SK-N-SH (cell line): ENCODE measurements at regions not wholly inside any gene's neighbourhood (a gene's known extent, or its start where the extent isn't known, plus 50 kb on each side); places are given as distances from the start of the nearest gene placed in this dataset.
A peak's percentile ranks its signal among the peaks of the same experiment; 100 is the strongest.

Experiments
- CTCF ChIA-PET: fragments of 300-600, 350-600 bp; formaldehyde crosslinking; extraction: SDS; loops from one replicate; lab custom pipeline; 2021; lab: Yijun Ruan, JAX
- POLR2A ChIA-PET: fragments of 350-600 bp; sonication (Branson Sonifier 250); formaldehyde crosslinking; extraction: SDS; loops from one replicate; lab custom pipeline; 2020; ENCODE audit warnings: antibody characterized with exemption, inconsistent platforms; lab: Yijun Ruan, JAX
- DNase-seq: peaks from one replicate; pipeline ENCODE4 v3.0.0; 2012
- H2AFZ ChIP-seq: fragments of 200-600 bp; sonication (generic); 2 replicates; pipeline ENCODE4 v1.8.1; 2016; ENCODE audit warnings: antibody characterized with exemption, mild to moderate bottlenecking, low read depth
- H3F3A ChIP-seq: fragments of 200-600 bp; sonication (generic); replicated peaks from 2 replicates; pipeline ENCODE3; 2016; ENCODE audit warnings: antibody characterized with exemption, mild to moderate bottlenecking; ENCODE audit not compliant: insufficient read depth
- H3K27ac ChIP-seq, 2 experiments: fragments of 200-500 bp in 1 of 2; fragments of 200-600 bp in 1 of 2; sonication (Bioruptor generic) in 1 of 2; sonication (generic), shearing (Covaris generic) in 1 of 2; 2 replicates each; pipeline versions ENCODE4 v1.5.1 to v1.6.1; 2014 to 2016; ENCODE audit warnings: low read depth in 2 of 2, inconsistent platforms in 1 of 2, low read length in 1 of 2, mild to moderate bottlenecking in 1 of 2, mixed read lengths in 1 of 2
- H3K27me3 ChIP-seq: fragments of 200-600 bp; sonication (generic), shearing (Covaris generic); 2 replicates; pipeline ENCODE4 v1.6.1; 2016; ENCODE audit warnings: mixed run types; ENCODE audit not compliant: insufficient read depth
- H3K36me3 ChIP-seq, 2 experiments: fragments of 200-500 bp in 1 of 2; fragments of 200-600 bp in 1 of 2; sonication (Bioruptor generic) in 1 of 2; sonication (generic) in 1 of 2; replicated peaks in 1 of 2; 2 replicates each; pipeline versions ENCODE3 to v1.5.1; 2014 to 2016; ENCODE audit warnings: low read length in 1 of 2, mild to moderate bottlenecking in 1 of 2; ENCODE audit not compliant: insufficient read depth in 2 of 2, control insufficient read depth in 1 of 2
- H3K4me1 ChIP-seq, 2 experiments: fragments of 200-500 bp in 1 of 2; fragments of 200-600 bp in 1 of 2; sonication (Bioruptor generic) in 1 of 2; sonication (generic), shearing (Covaris generic) in 1 of 2; 2 replicates each; pipeline versions ENCODE4 v1.5.1 to v1.6.1; 2014 to 2016; ENCODE audit warnings: low read depth in 1 of 2, low read length in 1 of 2, mixed run types in 1 of 2; ENCODE audit not compliant: insufficient read depth in 2 of 2, control insufficient read depth in 1 of 2
- H3K4me2 ChIP-seq: fragments of 200-600 bp; sonication (generic), shearing (Covaris generic); 2 replicates; pipeline ENCODE4 v1.6.1; 2017; ENCODE audit warnings: mixed run types
- H3K4me3 ChIP-seq, 2 experiments: fragments of 200-500 bp in 1 of 2; fragments of 200-600 bp in 1 of 2; sonication (Bioruptor generic) in 1 of 2; sonication (generic), shearing (Covaris generic) in 1 of 2; 2 replicates each; pipeline versions ENCODE4 v1.5.1 to v1.8.1; 2014 to 2016; ENCODE audit warnings: low read depth in 2 of 2, inconsistent platforms in 1 of 2, low read length in 1 of 2, mild to moderate bottlenecking in 1 of 2, mixed read lengths in 1 of 2, moderate library complexity in 1 of 2
- H3K79me2 ChIP-seq: fragments of 200-600 bp; sonication (generic); 2 replicates; pipeline ENCODE4 v1.8.1; 2017; ENCODE audit warnings: mild to moderate bottlenecking; ENCODE audit not compliant: insufficient read depth
- H3K9ac ChIP-seq: fragments of 200-600 bp; sonication (generic); 2 replicates; pipeline ENCODE4 v1.6.1; 2017; ENCODE audit warnings: mixed run types
- H3K9me2 ChIP-seq: fragments of 200-600 bp; sonication (generic); 2 replicates; pipeline ENCODE4 v1.6.1; 2017; ENCODE audit warnings: mixed run types
- H3K9me3 ChIP-seq: fragments of 200-600 bp; sonication (generic); 2 replicates; pipeline ENCODE4 v1.6.1; 2017; ENCODE audit warnings: mixed run types, mild to moderate bottlenecking, moderate library complexity
- H4K20me1 ChIP-seq: fragments of 200-600 bp; sonication (generic); 2 replicates; pipeline ENCODE4 v1.6.1; 2017; ENCODE audit warnings: mild to moderate bottlenecking, mixed run types; ENCODE audit not compliant: insufficient read depth
- FOSL2 ChIP-seq: IDR thresholded peaks from 2 replicates; pipeline ENCODE4 v1.4.0; 2012; ENCODE audit warnings: low read depth, mild to moderate bottlenecking, moderate library complexity, borderline replicate concordance
- FOXM1 ChIP-seq: IDR thresholded peaks from 2 replicates; pipeline ENCODE4 v1.4.0; 2012; ENCODE audit warnings: low read depth, mild to moderate bottlenecking
- JUND ChIP-seq: IDR thresholded peaks from 2 replicates; pipeline ENCODE4 v1.4.0; 2012
- MAX ChIP-seq: IDR thresholded peaks from 2 replicates; pipeline ENCODE4 v1.4.0; 2012; ENCODE audit warnings: low read depth
- MEF2A ChIP-seq: IDR thresholded peaks from 2 replicates; pipeline ENCODE4 v1.4.0; 2012; ENCODE audit warnings: low read depth, borderline replicate concordance
- MXI1 ChIP-seq: IDR thresholded peaks from 2 replicates; pipeline ENCODE4 v1.6.1; 2012; ENCODE audit warnings: mild to moderate bottlenecking, low read depth, low read length, improper control_type of control experiment
- NFIC ChIP-seq: IDR thresholded peaks from 2 replicates; pipeline ENCODE4 v1.4.0; 2012; ENCODE audit warnings: borderline replicate concordance
- NRF1 ChIP-seq: IDR thresholded peaks from 2 replicates; pipeline ENCODE4 v1.6.1; 2012; ENCODE audit warnings: low read depth, mild to moderate bottlenecking, low read length
- POLR2AphosphoS5 ChIP-seq: IDR thresholded peaks from 2 replicates; pipeline ENCODE4 v1.6.1; 2012; ENCODE audit warnings: low read depth, low read length
- RFX5 ChIP-seq: IDR thresholded peaks from 2 replicates; pipeline ENCODE4 v1.6.1; 2012; ENCODE audit warnings: mild to moderate bottlenecking, improper control_type of control experiment, low read length
- RXRA ChIP-seq: IDR thresholded peaks from 2 replicates; pipeline ENCODE4 v1.4.0; 2012; ENCODE audit warnings: low read depth, mild to moderate bottlenecking, borderline replicate concordance
- TCF12 ChIP-seq: IDR thresholded peaks from 2 replicates; pipeline ENCODE4 v1.4.0; 2012
- TEAD4 ChIP-seq: IDR thresholded peaks from 2 replicates; pipeline ENCODE4 v1.4.0; 2012; ENCODE audit warnings: mild to moderate bottlenecking, borderline replicate concordance; ENCODE audit not compliant: insufficient read depth
- YY1 ChIP-seq: IDR thresholded peaks from 2 replicates; pipeline ENCODE4 v1.4.0; 2012; ENCODE audit warnings: low read depth, mild to moderate bottlenecking
- WGBS: methylation state at CpG from one replicate; pipeline ENCODE4 v1.1.6; 2017; ENCODE audit warnings: low lambda C conversion rate; 5-methylcytosine and 5-hydroxymethylcytosine counted together
- TF ChIP-seq, protein P1 (sequence below): IDR thresholded peaks from 2 replicates; pipeline ENCODE4; 2012
- TF ChIP-seq, protein P2 (sequence below): fragments of 150-350 bp; IDR thresholded peaks from 2 replicates; pipeline ENCODE4 v1.6.1; 2016; ENCODE audit warnings: mild to moderate bottlenecking, low read depth, low read length

DNA sequence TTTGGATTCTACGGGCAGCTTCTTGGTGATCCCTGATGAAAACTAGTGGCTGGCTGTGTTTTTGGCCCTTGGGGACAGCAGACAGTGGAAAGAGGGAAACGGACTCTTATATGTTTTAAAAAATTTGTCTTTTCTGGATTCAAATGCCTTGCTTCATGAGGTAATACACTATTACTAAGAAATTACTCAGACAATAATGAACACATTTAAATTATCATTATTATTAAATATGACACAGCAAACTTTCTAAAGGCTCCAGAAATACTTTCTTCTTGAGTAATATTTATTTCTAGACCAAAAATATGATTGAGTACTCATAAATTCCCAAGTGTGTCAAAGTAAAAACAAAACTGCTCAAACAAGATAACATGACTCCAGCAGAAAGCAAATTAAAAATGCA is 520.7 kb upstream of the AADAT start:
- no peaks in the 10 kb centered on the region for H4K20me1 ChIP-seq
- H3F3A ChIP-seq, result peaks cover 12% of the 10 kb centered on the region
- ChIA-PET POLR2A (no interaction called here), CTCF (no interaction called here)
- H3K27ac ChIP-seq, result peak overlapping the region in 1 of 2 experiments; percentile 83; a peak in 3 of 4 replicates
- H3K4me1 ChIP-seq, result peaks cover 0 to 4% of the 10 kb centered on the region in 2 experiments; a peak in 1 of 4 replicates
- peak overlapping the region; percentile 20; the same call in 1 of the 2 replicates for H3K4me2 ChIP-seq
- no peak overlapping the region for H3K4me3 ChIP-seq
- 0 out of 2 replicates have a peak, but pooled peaks cover 3% of the 10 kb centered on the region for H3K9me3 ChIP-seq
- 35% methylated on average over 2 of the region's 2 CpGs for WGBS
- peak overlapping the region; percentile 22; the same call in 1 of the 2 replicates for H3K9ac ChIP-seq
- peak; percentile 68; the same call in 1 of the 2 replicates for TF ChIP-seq MEF2A
- peak; percentile 35; the same call in 1 of the 2 replicates for TF ChIP-seq FOXM1
- TF ChIP-seq, protein P1, sequence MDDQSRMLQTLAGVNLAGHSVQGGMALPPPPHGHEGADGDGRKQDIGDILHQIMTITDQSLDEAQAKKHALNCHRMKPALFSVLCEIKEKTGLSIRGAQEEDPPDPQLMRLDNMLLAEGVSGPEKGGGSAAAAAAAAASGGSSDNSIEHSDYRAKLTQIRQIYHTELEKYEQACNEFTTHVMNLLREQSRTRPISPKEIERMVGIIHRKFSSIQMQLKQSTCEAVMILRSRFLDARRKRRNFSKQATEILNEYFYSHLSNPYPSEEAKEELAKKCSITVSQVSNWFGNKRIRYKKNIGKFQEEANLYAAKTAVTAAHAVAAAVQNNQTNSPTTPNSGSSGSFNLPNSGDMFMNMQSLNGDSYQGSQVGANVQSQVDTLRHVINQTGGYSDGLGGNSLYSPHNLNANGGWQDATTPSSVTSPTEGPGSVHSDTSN, result peak; percentile 62
- TF ChIP-seq MXI1, result no peak
- TF ChIP-seq MAX, result no peak
- peak; percentile 52; the same call in 1 of the 2 replicates for TF ChIP-seq TCF12
- peak; percentile 9; the same call in 1 of the 2 replicates for TF ChIP-seq FOSL2
- TF ChIP-seq TEAD4, result peak; percentile 44; the same call in 1 of the 2 replicates
- no peak for TF ChIP-seq POLR2AphosphoS5
- TF ChIP-seq NRF1, result no peak
- TF ChIP-seq, protein P2, sequence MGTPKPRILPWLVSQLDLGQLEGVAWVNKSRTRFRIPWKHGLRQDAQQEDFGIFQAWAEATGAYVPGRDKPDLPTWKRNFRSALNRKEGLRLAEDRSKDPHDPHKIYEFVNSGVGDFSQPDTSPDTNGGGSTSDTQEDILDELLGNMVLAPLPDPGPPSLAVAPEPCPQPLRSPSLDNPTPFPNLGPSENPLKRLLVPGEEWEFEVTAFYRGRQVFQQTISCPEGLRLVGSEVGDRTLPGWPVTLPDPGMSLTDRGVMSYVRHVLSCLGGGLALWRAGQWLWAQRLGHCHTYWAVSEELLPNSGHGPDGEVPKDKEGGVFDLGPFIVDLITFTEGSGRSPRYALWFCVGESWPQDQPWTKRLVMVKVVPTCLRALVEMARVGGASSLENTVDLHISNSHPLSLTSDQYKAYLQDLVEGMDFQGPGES, result no peak
- peak; percentile 39; the same call in 1 of the 2 replicates for TF ChIP-seq JUND
- no peak for DNase-seq
- H3K36me3 ChIP-seq, result no peaks in the 10 kb centered on the region
- H3K27me3 ChIP-seq, result no peaks in the 10 kb centered on the region
- no peaks in the 10 kb centered on the region for H3K9me2 ChIP-seq
- 0 out of 2 replicates have a peak overlapping the region, but pooled peaks have one; percentile 10 for H2AFZ ChIP-seq
- no peaks in the 10 kb centered on the region for H3K79me2 ChIP-seq

DNA sequence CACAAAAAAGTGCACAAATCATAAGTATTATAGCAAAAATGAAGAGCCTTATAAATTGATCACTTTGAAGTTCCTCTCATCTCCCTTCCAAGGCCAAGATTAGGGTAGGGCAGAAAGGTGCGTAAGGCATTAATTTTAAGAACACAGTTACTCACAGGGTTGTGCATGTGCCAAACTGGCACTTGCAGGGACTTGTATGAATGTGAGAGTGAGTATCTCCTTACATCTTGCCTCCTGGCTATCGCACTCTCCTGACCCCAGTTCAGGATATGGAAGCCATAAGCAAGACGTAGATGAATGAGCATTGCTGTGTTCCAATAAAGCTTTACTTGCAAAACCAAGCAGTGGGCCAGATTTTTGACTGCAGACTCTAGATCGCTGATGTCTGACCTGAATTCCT is 510.1 kb upstream of the AADAT start:
- H2AFZ ChIP-seq, result no peak overlapping the region
- H3K79me2 ChIP-seq, result no peaks in the 10 kb centered on the region
- no peak overlapping the region for H3K9ac ChIP-seq
- no peaks in the 10 kb centered on the region for H3K4me1 ChIP-seq
- no peaks in the 10 kb centered on the region for H3K9me2 ChIP-seq
- H3K9me3 ChIP-seq, result no peaks in the 10 kb centered on the region
- H3K4me3 ChIP-seq, result no peak overlapping the region
- no peak overlapping the region for H3K4me2 ChIP-seq
- CTCF ChIA-PET, result no interaction called here
- H3K27ac ChIP-seq, result no peak overlapping the region
- DNase-seq, result no peak
- TF ChIP-seq RXRA (no peak), RFX5 (no peak), NRF1 (no peak), YY1 (no peak), NFIC (no peak)
- TF ChIP-seq, all 33 proteins: peak for 0
- 42% methylated on average over 4 of the region's 4 CpGs for WGBS
- H3F3A ChIP-seq, result peaks cover 4% of the 10 kb centered on the region
- H4K20me1 ChIP-seq, result no peaks in the 10 kb centered on the region
- POLR2A ChIA-PET, result no interaction called here
- no peaks in the 10 kb centered on the region for H3K36me3 ChIP-seq
- H3K27me3 ChIP-seq, result no peaks in the 10 kb centered on the region
